DND-41 (cell line): ENCODE measurements at regions not wholly inside any gene's neighbourhood (a gene's known extent, or its start where the extent isn't known, plus 50 kb on each side); places are given as distances from the start of the nearest gene placed in this dataset.

Experiments
- ATAC-seq: fragments of 200-7000 bp; cut with Tn5 transposase; 3 replicates; pipeline ENCODE4 v1.9.1; 2021; ENCODE audit warnings: low read depth; ENCODE audit not compliant: insufficient read depth
- DNase-seq: peaks from one replicate; pipeline ENCODE4 v3.0.0-alpha.2; 2020
- H2AFZ ChIP-seq: 2 replicates; pipeline ENCODE4 v1.6.0; 2012; ENCODE audit warnings: low read depth, low read length
- H3K27ac ChIP-seq: 2 replicates; pipeline ENCODE4 v1.5.1; 2012; ENCODE audit warnings: low read length, inconsistent platforms
- H3K27me3 ChIP-seq: fragments of 200-600 bp; sonication (generic); 2 replicates; pipeline ENCODE4 v1.6.0; 2012; ENCODE audit warnings: low read length, mild to moderate bottlenecking, inconsistent platforms; ENCODE audit not compliant: insufficient read depth, poor library complexity
- H3K36me3 ChIP-seq: 2 replicates; pipeline ENCODE4 v1.5.1; 2012; ENCODE audit warnings: low read length, inconsistent platforms; ENCODE audit not compliant: insufficient read depth
- H3K4me1 ChIP-seq: 2 replicates; pipeline ENCODE4 v1.5.1; 2012; ENCODE audit warnings: mild to moderate bottlenecking, low read length; ENCODE audit not compliant: insufficient read depth
- H3K4me2 ChIP-seq: 2 replicates; pipeline ENCODE4 v1.6.0; 2012; ENCODE audit warnings: mild to moderate bottlenecking, moderate library complexity, low read length, inconsistent platforms; ENCODE audit not compliant: insufficient read depth
- H3K4me3 ChIP-seq, 2 experiments: fragments of 200-600 bp in 1 of 2; shearing (Covaris generic) in 1 of 2; 2 replicates each; pipeline ENCODE4 v1.5.1; 2012 to 2016; ENCODE audit warnings: inconsistent platforms in 2 of 2, low read length in 2 of 2, mild to moderate bottlenecking in 2 of 2, low read depth in 1 of 2, moderate library complexity in 1 of 2
- H3K79me2 ChIP-seq: 2 replicates; pipeline ENCODE4 v1.6.0; 2012; ENCODE audit warnings: low read length, inconsistent platforms; ENCODE audit not compliant: insufficient read depth
- H3K9ac ChIP-seq: 2 replicates; pipeline ENCODE4 v1.6.0; 2012; ENCODE audit warnings: low read depth, mild to moderate bottlenecking, inconsistent platforms, low read length, moderate library complexity
- H3K9me3 ChIP-seq: 2 replicates; pipeline ENCODE4 v1.5.1; 2012; ENCODE audit warnings: low read length, moderate library complexity, mild to moderate bottlenecking, inconsistent platforms; ENCODE audit not compliant: insufficient read depth, severe bottlenecking
- H4K20me1 ChIP-seq: 2 replicates; pipeline ENCODE4 v1.6.0; 2012; ENCODE audit warnings: low read length; ENCODE audit not compliant: insufficient read depth
- EZH2 ChIP-seq: IDR thresholded peaks from 3 replicates; pipeline ENCODE4 v1.6.1; 2012; ENCODE audit warnings: borderline replicate concordance, low read depth, mild to moderate bottlenecking, moderate library complexity, low read length, inconsistent platforms; ENCODE audit not compliant: severe bottlenecking
- TF ChIP-seq, protein P1 (sequence below): IDR thresholded peaks from 2 replicates; pipeline ENCODE4 v1.5.1; 2012; ENCODE audit warnings: borderline replicate concordance, low read length, moderate library complexity, mild to moderate bottlenecking; ENCODE audit not compliant: poor library complexity, severe bottlenecking; ENCODE audit errors: extremely low read depth

GRCh38 chr6:156262014-156262413 lies 515.2 kb upstream of the ARID1B start:
- no peaks in the 10 kb centered on the region for H4K20me1 ChIP-seq
- no peaks in the 10 kb centered on the region for H3K9me3 ChIP-seq
- H3K4me2 ChIP-seq, result no peak overlapping the region
- no peak for DNase-seq
- H3K4me3 ChIP-seq, result no peak overlapping the region
- H3K27me3 ChIP-seq, result peaks cover 2% of the 10 kb centered on the region
- no peak for ATAC-seq
- H3K79me2 ChIP-seq, result no peaks in the 10 kb centered on the region
- H3K36me3 ChIP-seq, result no peaks in the 10 kb centered on the region
- H3K27ac ChIP-seq, result no peak overlapping the region
- H3K4me1 ChIP-seq, result no peaks in the 10 kb centered on the region
- no peak overlapping the region for H2AFZ ChIP-seq
- H3K9ac ChIP-seq, result no peak overlapping the region
- TF ChIP-seq, protein P1, sequence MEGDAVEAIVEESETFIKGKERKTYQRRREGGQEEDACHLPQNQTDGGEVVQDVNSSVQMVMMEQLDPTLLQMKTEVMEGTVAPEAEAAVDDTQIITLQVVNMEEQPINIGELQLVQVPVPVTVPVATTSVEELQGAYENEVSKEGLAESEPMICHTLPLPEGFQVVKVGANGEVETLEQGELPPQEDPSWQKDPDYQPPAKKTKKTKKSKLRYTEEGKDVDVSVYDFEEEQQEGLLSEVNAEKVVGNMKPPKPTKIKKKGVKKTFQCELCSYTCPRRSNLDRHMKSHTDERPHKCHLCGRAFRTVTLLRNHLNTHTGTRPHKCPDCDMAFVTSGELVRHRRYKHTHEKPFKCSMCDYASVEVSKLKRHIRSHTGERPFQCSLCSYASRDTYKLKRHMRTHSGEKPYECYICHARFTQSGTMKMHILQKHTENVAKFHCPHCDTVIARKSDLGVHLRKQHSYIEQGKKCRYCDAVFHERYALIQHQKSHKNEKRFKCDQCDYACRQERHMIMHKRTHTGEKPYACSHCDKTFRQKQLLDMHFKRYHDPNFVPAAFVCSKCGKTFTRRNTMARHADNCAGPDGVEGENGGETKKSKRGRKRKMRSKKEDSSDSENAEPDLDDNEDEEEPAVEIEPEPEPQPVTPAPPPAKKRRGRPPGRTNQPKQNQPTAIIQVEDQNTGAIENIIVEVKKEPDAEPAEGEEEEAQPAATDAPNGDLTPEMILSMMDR, result no peak
- no peak for TF ChIP-seq EZH2

DNA sequence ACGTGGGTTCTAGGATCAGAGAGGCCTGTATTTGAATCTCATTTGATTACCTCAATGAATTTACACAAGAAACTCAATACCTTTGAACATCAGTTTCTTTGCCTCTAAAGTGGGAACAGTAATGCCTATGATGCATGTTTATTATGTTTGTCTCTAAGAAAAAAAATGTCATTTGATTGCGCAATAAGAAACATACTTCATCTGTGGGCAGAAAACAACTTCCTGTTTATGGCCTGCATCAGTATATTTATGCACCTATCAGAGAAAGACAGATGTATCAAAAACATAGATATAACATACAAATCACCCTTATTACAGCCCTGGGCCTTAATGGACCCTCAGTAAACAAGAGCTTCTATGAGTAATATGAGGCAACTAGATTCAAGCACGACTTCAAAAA lies 516.4 kb upstream of the ARID1B start:
- H3K79me2 ChIP-seq, result no peaks in the 10 kb centered on the region
- no peak overlapping the region for H3K9ac ChIP-seq
- H3K4me1 ChIP-seq, result no peaks in the 10 kb centered on the region
- no peak overlapping the region for H3K27ac ChIP-seq
- H3K36me3 ChIP-seq, result no peaks in the 10 kb centered on the region
- no peak overlapping the region for H3K4me2 ChIP-seq
- H3K9me3 ChIP-seq, result no peaks in the 10 kb centered on the region
- no peaks in the 10 kb centered on the region for H4K20me1 ChIP-seq
- DNase-seq (no peak), ATAC-seq (no peak)
- no peak for TF ChIP-seq EZH2
- TF ChIP-seq, protein P1, result no peak
- no peak overlapping the region for H2AFZ ChIP-seq
- no peaks in the 10 kb centered on the region for H3K27me3 ChIP-seq
- no peak overlapping the region for H3K4me3 ChIP-seq

DNA sequence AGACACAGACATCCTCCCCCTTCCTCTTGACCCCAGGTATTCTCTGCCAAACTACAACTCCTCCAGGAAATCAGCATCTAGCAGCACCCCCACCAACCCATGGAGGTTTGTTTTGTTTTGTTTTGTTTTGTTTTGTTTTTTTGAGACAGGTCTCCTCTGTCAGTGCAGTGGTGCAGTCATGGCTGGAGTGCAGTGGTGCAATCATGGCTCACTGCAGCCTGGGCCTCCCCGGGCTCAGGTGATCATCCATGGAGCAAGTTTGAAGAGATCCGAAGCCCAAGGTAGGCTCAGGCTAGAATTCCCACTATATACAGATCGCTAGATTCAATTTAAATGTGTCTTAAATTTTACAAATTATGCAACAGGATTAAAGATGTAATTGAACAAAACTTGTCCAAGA lies 518.2 kb upstream of the ARID1B start:
- ATAC-seq (no peak), DNase-seq (no peak)
- Histone ChIP-seq H2AFZ (no peak overlapping the region), H4K20me1 (no peaks in the 10 kb centered on the region), H3K27ac (no peak overlapping the region), H3K27me3 (no peaks in the 10 kb centered on the region), H3K4me3 (no peak overlapping the region), H3K4me1 (no peaks in the 10 kb centered on the region), H3K4me2 (no peak overlapping the region), H3K9ac (no peak overlapping the region), H3K36me3 (no peaks in the 10 kb centered on the region), H3K9me3 (no peaks in the 10 kb centered on the region), H3K79me2 (no peaks in the 10 kb centered on the region)
- TF ChIP-seq EZH2, result no peak
- TF ChIP-seq, protein P1, result no peak

GRCh38 chr6:156256161-156256560 lies 521.0 kb upstream of the ARID1B start:
- ATAC-seq (no peak), DNase-seq (no peak)
- Histone ChIP-seq H3K4me2 (no peak overlapping the region), H4K20me1 (no peaks in the 10 kb centered on the region), H3K27me3 (no peaks in the 10 kb centered on the region), H3K79me2 (no peaks in the 10 kb centered on the region), H3K4me3 (no peak overlapping the region), H2AFZ (no peak overlapping the region), H3K4me1 (no peaks in the 10 kb centered on the region), H3K36me3 (no peaks in the 10 kb centered on the region), H3K9me3 (no peaks in the 10 kb centered on the region), H3K27ac (no peak overlapping the region), H3K9ac (no peak overlapping the region)
- TF ChIP-seq, protein P1, result no peak
- TF ChIP-seq EZH2, result no peak
